ENCODE measurements at regions not wholly inside any gene's neighbourhood (a gene's known extent, or its start where the extent isn't known, plus 50 kb on each side); places are given as distances from the start of the nearest gene placed in this dataset.

- no peak for TF ChIP-seq MYC (IDR thresholded peaks at IDR 0.05; ENCODE audit: low read depth, low read length)
- TF ChIP-seq CTCF (IDR thresholded peaks at IDR 0.05; ENCODE audit: low read depth, low read length), result no peak
- no peak for TF ChIP-seq MAX (IDR thresholded peaks at IDR 0.05; ENCODE audit: low read depth, low read length)
- no peak for TF ChIP-seq POLR2A (IDR thresholded peaks at IDR 0.05; ENCODE audit: extremely low read depth, insufficient read length)
These were observed 224.1 kb upstream of the DPP10 start for GRCh38 chr2:114218383-114218782.

Data from NB4 (cell line).